Head of caudate nucleus (tissue), 42 donors: ENCODE measurements at regions not wholly inside any gene's neighbourhood (a gene's known extent, or its start where the extent isn't known, plus 50 kb on each side); places are given as distances from the start of the nearest gene placed in this dataset.

Source experiments
- DNase-seq, 42 donors: peaks; one replicate each; pipeline versions ENCODE4 v3.0.0 to v3.0.0-alpha.2; 2020 to 2021; ENCODE audit warnings: mixed read lengths in 7 of 42
- intact Hi-C: fragments of 100-400 bp; cut with DNase I; formaldehyde crosslinking; loops from one replicate; pipeline ENCODE4 v1.15.0; 2022

GRCh38 chr3:104787306-104787705, 579.4 kb upstream of the ALCAM start:
- no peak for DNase-seq
- intact Hi-C loops, result no loop called here

GRCh38 chr3:104788807-104789206, 577.9 kb upstream of the ALCAM start:
- intact Hi-C loops, result no loop called here
- DNase-seq, result no peak

GRCh38 chr3:104791331-104791730, 575.4 kb upstream of the ALCAM start:
- intact Hi-C loops, result no loop called here
- no peak for DNase-seq

GRCh38 chr3:104796556-104796955, 570.2 kb upstream of the ALCAM start:
- DNase-seq, result no peak
- intact Hi-C loops, result no loop called here

- DNase-seq, result no peak
- intact Hi-C loops, result no loop called here
These were observed 561.7 kb upstream of the ALCAM start for GRCh38 chr3:104805042-104805441.

GRCh38 chr3:104805508-104805907, 561.2 kb upstream of the ALCAM start:
- DNase-seq, result no peak
- intact Hi-C loops, result no loop called here

GRCh38 chr3:104810896-104811295, 555.8 kb upstream of the ALCAM start:
- no peak for DNase-seq
- intact Hi-C loops, result no loop called here

- intact Hi-C loops, result no loop called here
- DNase-seq, result no peak
These were observed 550.7 kb upstream of the ALCAM start for GRCh38 chr3:104816008-104816407.

- intact Hi-C loops, result no loop called here
- DNase-seq, result no peak
These were observed 550.0 kb upstream of the ALCAM start for GRCh38 chr3:104816716-104817115.

GRCh38 chr3:104819333-104819732, 547.4 kb upstream of the ALCAM start:
- intact Hi-C loops, result no loop called here
- no peak for DNase-seq

GRCh38 chr3:104820959-104821358, 545.8 kb upstream of the ALCAM start:
- DNase-seq, result no peak

GRCh38 chr3:104825116-104825515, 541.6 kb upstream of the ALCAM start:
- no peak for DNase-seq
- intact Hi-C loops, result no loop called here

More at GRCh38 chr3:104820959-104821358, 545.8 kb upstream of the ALCAM start:
- intact Hi-C loops, result no loop called here

- DNase-seq, result no peak
- intact Hi-C loops, result no loop called here
These were observed 535.6 kb upstream of the ALCAM start for GRCh38 chr3:104831071-104831470.

GRCh38 chr3:104832530-104832929, 534.2 kb upstream of the ALCAM start:
- intact Hi-C loops, result no loop called here
- no peak for DNase-seq

GRCh38 chr3:104835376-104835775, 531.3 kb upstream of the ALCAM start:
- no peak for DNase-seq
- intact Hi-C loops, result no loop called here

- intact Hi-C loops, result no loop called here
- no peak for DNase-seq
These were observed 520.4 kb upstream of the ALCAM start for GRCh38 chr3:104846270-104846669.

GRCh38 chr3:104849070-104849469, 517.6 kb upstream of the ALCAM start:
- DNase-seq, result no peak
- intact Hi-C loops, result no loop called here

- intact Hi-C loops, result no loop called here
- DNase-seq, result no peak
These were observed 512.2 kb upstream of the ALCAM start for GRCh38 chr3:104854468-104854867.

- intact Hi-C loops, result no loop called here
- no peak for DNase-seq
These were observed 511.0 kb upstream of the ALCAM start for GRCh38 chr3:104855702-104856101.

GRCh38 chr3:104856741-104857140, 510.0 kb upstream of the ALCAM start:
- DNase-seq, result no peak
- intact Hi-C loops, result no loop called here

GRCh38 chr3:104868291-104868690, 498.4 kb upstream of the ALCAM start:
- intact Hi-C loops, result no loop called here
- DNase-seq, result no peak

- no peak for DNase-seq
- intact Hi-C loops, result no loop called here
These were observed 496.4 kb upstream of the ALCAM start for GRCh38 chr3:104870276-104870675.
